ENCODE measurements at regions not wholly inside any gene's neighbourhood (a gene's known extent, or its start where the extent isn't known, plus 50 kb on each side); places are given as distances from the start of the nearest gene placed in this dataset.

DNA sequence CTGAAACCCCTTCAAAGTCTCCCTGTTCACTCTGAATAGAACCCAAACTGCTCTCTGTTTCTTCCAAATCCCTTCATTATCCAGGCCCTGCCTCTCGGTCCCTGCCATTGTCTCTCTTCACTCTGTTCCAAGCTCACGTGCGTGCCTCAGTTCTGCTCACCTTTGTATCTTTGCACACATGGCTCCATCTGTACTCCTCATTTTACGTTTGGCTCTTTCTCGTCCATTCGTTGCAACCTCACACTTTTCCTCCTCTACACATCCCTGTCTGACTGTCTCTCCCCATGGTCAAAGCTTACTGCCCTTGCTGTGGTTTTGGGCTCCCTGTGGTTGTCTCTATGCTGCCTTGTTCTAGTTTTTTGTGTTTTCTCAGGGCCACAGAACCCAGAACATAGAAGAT lies 1054.5 kb downstream of the BCL11B start (continued):
- TF ChIP-seq, protein P1, sequence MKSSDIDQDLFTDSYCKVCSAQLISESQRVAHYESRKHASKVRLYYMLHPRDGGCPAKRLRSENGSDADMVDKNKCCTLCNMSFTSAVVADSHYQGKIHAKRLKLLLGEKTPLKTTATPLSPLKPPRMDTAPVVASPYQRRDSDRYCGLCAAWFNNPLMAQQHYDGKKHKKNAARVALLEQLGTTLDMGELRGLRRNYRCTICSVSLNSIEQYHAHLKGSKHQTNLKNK (CRISPR knock-in tag; IDR thresholded peaks at IDR 0.05): no peak
- TF ChIP-seq ZNF423 (CRISPR knock-in tag; IDR thresholded peaks at IDR 0.05): no peak

DNA sequence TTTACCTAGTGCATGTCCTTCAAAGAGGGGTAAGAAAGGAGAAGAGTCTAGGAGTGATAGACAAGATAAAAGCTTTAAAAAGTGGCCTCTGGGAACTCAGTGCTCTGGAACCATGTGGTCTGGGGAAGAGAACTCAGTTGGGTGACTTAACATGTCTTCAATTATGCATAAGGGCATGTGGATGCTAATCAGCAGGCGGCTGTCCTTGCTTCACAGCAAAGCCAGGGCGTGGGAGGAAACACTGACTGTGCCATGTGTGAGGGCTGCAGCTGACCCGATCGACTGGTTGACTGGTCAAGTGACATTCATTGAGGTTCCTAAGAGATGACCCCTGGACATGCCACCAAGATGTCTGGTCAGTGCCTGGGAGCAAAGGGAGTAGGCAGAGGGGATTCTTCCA lies 1053.8 kb downstream of the BCL11B start:
- H3K27me3 Mint-ChIP-seq (ENCODE audit: low read depth): no peaks in the 10 kb centered on the region
- no peak for ATAC-seq

More for the DNA sequence above, 1053.8 kb downstream of the BCL11B start:
- CTCF ChIA-PET: no interaction called here
- TF ChIP-seq, protein P2, sequence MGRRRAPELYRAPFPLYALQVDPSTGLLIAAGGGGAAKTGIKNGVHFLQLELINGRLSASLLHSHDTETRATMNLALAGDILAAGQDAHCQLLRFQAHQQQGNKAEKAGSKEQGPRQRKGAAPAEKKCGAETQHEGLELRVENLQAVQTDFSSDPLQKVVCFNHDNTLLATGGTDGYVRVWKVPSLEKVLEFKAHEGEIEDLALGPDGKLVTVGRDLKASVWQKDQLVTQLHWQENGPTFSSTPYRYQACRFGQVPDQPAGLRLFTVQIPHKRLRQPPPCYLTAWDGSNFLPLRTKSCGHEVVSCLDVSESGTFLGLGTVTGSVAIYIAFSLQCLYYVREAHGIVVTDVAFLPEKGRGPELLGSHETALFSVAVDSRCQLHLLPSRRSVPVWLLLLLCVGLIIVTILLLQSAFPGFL (CRISPR knock-in tag; IDR thresholded peaks at IDR 0.05; ENCODE audit: borderline replicate concordance): no peak
- TF ChIP-seq TEAD4 (CRISPR knock-in tag; IDR thresholded peaks at IDR 0.05) (no peak), IRF2 (CRISPR knock-in tag; IDR thresholded peaks at IDR 0.05; ENCODE audit: borderline replicate concordance, low read depth) (no peak), JUN (CRISPR knock-in tag; IDR thresholded peaks at IDR 0.05) (no peak), ESRRA (CRISPR knock-in tag; IDR thresholded peaks at IDR 0.05; ENCODE audit: borderline replicate concordance) (no peak), SP1 (CRISPR knock-in tag; conservative IDR thresholded peaks at IDR 0.05) (no peak), NFE2L1 (CRISPR knock-in tag; IDR thresholded peaks at IDR 0.05) (no peak), FOXP1 (CRISPR knock-in tag; IDR thresholded peaks at IDR 0.05; ENCODE audit: borderline replicate concordance) (no peak)
- TF ChIP-seq, protein P3, sequence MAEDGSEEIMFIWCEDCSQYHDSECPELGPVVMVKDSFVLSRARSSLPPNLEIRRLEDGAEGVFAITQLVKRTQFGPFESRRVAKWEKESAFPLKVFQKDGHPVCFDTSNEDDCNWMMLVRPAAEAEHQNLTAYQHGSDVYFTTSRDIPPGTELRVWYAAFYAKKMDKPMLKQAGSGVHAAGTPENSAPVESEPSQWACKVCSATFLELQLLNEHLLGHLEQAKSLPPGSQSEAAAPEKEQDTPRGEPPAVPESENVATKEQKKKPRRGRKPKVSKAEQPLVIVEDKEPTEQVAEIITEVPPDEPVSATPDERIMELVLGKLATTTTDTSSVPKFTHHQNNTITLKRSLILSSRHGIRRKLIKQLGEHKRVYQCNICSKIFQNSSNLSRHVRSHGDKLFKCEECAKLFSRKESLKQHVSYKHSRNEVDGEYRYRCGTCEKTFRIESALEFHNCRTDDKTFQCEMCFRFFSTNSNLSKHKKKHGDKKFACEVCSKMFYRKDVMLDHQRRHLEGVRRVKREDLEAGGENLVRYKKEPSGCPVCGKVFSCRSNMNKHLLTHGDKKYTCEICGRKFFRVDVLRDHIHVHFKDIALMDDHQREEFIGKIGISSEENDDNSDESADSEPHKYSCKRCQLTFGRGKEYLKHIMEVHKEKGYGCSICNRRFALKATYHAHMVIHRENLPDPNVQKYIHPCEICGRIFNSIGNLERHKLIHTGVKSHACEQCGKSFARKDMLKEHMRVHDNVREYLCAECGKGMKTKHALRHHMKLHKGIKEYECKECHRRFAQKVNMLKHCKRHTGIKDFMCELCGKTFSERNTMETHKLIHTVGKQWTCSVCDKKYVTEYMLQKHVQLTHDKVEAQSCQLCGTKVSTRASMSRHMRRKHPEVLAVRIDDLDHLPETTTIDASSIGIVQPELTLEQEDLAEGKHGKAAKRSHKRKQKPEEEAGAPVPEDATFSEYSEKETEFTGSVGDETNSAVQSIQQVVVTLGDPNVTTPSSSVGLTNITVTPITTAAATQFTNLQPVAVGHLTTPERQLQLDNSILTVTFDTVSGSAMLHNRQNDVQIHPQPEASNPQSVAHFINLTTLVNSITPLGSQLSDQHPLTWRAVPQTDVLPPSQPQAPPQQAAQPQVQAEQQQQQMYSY (CRISPR knock-in tag; IDR thresholded peaks at IDR 0.05): no peak
- TF ChIP-seq, protein P4, sequence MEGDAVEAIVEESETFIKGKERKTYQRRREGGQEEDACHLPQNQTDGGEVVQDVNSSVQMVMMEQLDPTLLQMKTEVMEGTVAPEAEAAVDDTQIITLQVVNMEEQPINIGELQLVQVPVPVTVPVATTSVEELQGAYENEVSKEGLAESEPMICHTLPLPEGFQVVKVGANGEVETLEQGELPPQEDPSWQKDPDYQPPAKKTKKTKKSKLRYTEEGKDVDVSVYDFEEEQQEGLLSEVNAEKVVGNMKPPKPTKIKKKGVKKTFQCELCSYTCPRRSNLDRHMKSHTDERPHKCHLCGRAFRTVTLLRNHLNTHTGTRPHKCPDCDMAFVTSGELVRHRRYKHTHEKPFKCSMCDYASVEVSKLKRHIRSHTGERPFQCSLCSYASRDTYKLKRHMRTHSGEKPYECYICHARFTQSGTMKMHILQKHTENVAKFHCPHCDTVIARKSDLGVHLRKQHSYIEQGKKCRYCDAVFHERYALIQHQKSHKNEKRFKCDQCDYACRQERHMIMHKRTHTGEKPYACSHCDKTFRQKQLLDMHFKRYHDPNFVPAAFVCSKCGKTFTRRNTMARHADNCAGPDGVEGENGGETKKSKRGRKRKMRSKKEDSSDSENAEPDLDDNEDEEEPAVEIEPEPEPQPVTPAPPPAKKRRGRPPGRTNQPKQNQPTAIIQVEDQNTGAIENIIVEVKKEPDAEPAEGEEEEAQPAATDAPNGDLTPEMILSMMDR (IDR thresholded peaks at IDR 0.05): no peak
- TF ChIP-seq, protein P5, sequence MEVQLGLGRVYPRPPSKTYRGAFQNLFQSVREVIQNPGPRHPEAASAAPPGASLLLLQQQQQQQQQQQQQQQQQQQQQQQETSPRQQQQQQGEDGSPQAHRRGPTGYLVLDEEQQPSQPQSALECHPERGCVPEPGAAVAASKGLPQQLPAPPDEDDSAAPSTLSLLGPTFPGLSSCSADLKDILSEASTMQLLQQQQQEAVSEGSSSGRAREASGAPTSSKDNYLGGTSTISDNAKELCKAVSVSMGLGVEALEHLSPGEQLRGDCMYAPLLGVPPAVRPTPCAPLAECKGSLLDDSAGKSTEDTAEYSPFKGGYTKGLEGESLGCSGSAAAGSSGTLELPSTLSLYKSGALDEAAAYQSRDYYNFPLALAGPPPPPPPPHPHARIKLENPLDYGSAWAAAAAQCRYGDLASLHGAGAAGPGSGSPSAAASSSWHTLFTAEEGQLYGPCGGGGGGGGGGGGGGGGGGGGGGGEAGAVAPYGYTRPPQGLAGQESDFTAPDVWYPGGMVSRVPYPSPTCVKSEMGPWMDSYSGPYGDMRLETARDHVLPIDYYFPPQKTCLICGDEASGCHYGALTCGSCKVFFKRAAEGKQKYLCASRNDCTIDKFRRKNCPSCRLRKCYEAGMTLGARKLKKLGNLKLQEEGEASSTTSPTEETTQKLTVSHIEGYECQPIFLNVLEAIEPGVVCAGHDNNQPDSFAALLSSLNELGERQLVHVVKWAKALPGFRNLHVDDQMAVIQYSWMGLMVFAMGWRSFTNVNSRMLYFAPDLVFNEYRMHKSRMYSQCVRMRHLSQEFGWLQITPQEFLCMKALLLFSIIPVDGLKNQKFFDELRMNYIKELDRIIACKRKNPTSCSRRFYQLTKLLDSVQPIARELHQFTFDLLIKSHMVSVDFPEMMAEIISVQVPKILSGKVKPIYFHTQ (CRISPR knock-in tag; IDR thresholded peaks at IDR 0.05): no peak
- TF ChIP-seq, protein P6, sequence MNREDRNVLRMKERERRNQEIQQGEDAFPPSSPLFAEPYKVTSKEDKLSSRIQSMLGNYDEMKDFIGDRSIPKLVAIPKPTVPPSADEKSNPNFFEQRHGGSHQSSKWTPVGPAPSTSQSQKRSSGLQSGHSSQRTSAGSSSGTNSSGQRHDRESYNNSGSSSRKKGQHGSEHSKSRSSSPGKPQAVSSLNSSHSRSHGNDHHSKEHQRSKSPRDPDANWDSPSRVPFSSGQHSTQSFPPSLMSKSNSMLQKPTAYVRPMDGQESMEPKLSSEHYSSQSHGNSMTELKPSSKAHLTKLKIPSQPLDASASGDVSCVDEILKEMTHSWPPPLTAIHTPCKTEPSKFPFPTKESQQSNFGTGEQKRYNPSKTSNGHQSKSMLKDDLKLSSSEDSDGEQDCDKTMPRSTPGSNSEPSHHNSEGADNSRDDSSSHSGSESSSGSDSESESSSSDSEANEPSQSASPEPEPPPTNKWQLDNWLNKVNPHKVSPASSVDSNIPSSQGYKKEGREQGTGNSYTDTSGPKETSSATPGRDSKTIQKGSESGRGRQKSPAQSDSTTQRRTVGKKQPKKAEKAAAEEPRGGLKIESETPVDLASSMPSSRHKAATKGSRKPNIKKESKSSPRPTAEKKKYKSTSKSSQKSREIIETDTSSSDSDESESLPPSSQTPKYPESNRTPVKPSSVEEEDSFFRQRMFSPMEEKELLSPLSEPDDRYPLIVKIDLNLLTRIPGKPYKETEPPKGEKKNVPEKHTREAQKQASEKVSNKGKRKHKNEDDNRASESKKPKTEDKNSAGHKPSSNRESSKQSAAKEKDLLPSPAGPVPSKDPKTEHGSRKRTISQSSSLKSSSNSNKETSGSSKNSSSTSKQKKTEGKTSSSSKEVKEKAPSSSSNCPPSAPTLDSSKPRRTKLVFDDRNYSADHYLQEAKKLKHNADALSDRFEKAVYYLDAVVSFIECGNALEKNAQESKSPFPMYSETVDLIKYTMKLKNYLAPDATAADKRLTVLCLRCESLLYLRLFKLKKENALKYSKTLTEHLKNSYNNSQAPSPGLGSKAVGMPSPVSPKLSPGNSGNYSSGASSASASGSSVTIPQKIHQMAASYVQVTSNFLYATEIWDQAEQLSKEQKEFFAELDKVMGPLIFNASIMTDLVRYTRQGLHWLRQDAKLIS (CRISPR knock-in tag; IDR thresholded peaks at IDR 0.05; ENCODE audit: borderline replicate concordance): no peak
- TF ChIP-seq, protein P7, sequence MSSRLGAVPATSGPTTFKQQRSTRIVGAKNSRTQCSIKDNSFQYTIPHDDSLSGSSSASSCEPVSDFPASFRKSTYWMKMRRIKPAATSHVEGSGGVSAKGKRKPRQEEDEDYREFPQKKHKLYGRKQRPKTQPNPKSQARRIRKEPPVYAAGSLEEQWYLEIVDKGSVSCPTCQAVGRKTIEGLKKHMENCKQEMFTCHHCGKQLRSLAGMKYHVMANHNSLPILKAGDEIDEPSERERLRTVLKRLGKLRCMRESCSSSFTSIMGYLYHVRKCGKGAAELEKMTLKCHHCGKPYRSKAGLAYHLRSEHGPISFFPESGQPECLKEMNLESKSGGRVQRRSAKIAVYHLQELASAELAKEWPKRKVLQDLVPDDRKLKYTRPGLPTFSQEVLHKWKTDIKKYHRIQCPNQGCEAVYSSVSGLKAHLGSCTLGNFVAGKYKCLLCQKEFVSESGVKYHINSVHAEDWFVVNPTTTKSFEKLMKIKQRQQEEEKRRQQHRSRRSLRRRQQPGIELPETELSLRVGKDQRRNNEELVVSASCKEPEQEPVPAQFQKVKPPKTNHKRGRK (CRISPR knock-in tag; IDR thresholded peaks at IDR 0.05; ENCODE audit: borderline replicate concordance): no peak
- TF ChIP-seq, protein P8, sequence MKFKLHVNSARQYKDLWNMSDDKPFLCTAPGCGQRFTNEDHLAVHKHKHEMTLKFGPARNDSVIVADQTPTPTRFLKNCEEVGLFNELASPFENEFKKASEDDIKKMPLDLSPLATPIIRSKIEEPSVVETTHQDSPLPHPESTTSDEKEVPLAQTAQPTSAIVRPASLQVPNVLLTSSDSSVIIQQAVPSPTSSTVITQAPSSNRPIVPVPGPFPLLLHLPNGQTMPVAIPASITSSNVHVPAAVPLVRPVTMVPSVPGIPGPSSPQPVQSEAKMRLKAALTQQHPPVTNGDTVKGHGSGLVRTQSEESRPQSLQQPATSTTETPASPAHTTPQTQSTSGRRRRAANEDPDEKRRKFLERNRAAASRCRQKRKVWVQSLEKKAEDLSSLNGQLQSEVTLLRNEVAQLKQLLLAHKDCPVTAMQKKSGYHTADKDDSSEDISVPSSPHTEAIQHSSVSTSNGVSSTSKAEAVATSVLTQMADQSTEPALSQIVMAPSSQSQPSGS (CRISPR knock-in tag; IDR thresholded peaks at IDR 0.05; ENCODE audit: borderline replicate concordance, low read depth): no peak
- H3K9me3 Mint-ChIP-seq: peaks cover 5% of the 10 kb centered on the region; the same call in 1 of the 2 replicates
- POLR2A ChIA-PET: no interaction called here
- H3K4me3 Mint-ChIP-seq: no peak overlapping the region
- DNase-seq (ENCODE audit: low spot score): no peak
- H3K4me1 Mint-ChIP-seq: peaks cover 10% of the 10 kb centered on the region; the same call in 1 of the 2 replicates
- H3K36me3 Mint-ChIP-seq: no peaks in the 10 kb centered on the region
- no peak overlapping the region for H3K27ac Mint-ChIP-seq

Measured in WTC11 (cell line).